ENCODE measurements at regions not wholly inside any gene's neighbourhood (a gene's known extent, or its start where the extent isn't known, plus 50 kb on each side); places are given as distances from the start of the nearest gene placed in this dataset.

GRCh38 chr6:14274016-14274415, 156.4 kb downstream of the CD83 start:
- TF ChIP-seq ZNF740 (CRISPR knock-in tag; IDR thresholded peaks at IDR 0.05) (no peak), ZNF263 (CRISPR knock-in tag; IDR thresholded peaks at IDR 0.05) (no peak)

Measured in HepG2 (cell line).